ENCODE measurements at regions not wholly inside any gene's neighbourhood (a gene's known extent, or its start where the extent isn't known, plus 50 kb on each side); places are given as distances from the start of the nearest gene placed in this dataset.

GRCh38 chr12:77442633-77443032 is 377.3 kb upstream of the E2F7 start:
- no peaks in the 10 kb centered on the region for H3K79me2 ChIP-seq (ENCODE audit: low read depth)
- no peaks in the 10 kb centered on the region for H4K20me1 ChIP-seq (ENCODE audit: low read depth)
- no peaks in the 10 kb centered on the region for H3K9me3 Mint-ChIP-seq
- H3K36me3 Mint-ChIP-seq = no peaks in the 10 kb centered on the region
- H3F3A ChIP-seq (ENCODE audit: low read depth) = no peaks in the 10 kb centered on the region
- TF ChIP-seq CTCF (IDR thresholded peaks at IDR 0.05) (no peak), EZH2phosphoT487 (IDR thresholded peaks at IDR 0.05) (no peak), EZH2 (IDR thresholded peaks at IDR 0.05) (no peak)
- no peaks in the 10 kb centered on the region for H3K4me1 ChIP-seq
- H3K27me3 ChIP-seq = no peaks in the 10 kb centered on the region
- H3K27ac ChIP-seq = no peak overlapping the region
- no peak overlapping the region for H3K9ac ChIP-seq
- H3K27ac Mint-ChIP-seq = no peak overlapping the region
- H3K4me3 Mint-ChIP-seq = no peak overlapping the region
- H2AFZ ChIP-seq (replicated peaks) = no peak overlapping the region
- no peak overlapping the region for H3K4me3 ChIP-seq
- no peaks in the 10 kb centered on the region for H3K27me3 Mint-ChIP-seq (ENCODE audit: insufficient read depth, low read depth)
- H3K36me3 ChIP-seq = no peaks in the 10 kb centered on the region
- DNase-seq (ENCODE audit: low spot score) = no peak
- no peaks in the 10 kb centered on the region for H3K9me3 ChIP-seq (ENCODE audit: low read depth)
- H3K4me1 Mint-ChIP-seq = peaks cover 6% of the 10 kb centered on the region
- H3K4me2 ChIP-seq = no peak overlapping the region

- no peak for DNase-seq (ENCODE audit: low spot score)
- Mint-ChIP-seq H3K27me3 (ENCODE audit: insufficient read depth, low read depth) (no peaks in the 10 kb centered on the region), H3K27ac (no peak overlapping the region), H3K9me3 (no peaks in the 10 kb centered on the region), H3K36me3 (no peaks in the 10 kb centered on the region), H3K4me3 (no peak overlapping the region), H3K4me1 (peaks cover 6% of the 10 kb centered on the region)
- no peak overlapping the region for H2AFZ ChIP-seq (replicated peaks)
- H3K27ac ChIP-seq = no peak overlapping the region
- no peaks in the 10 kb centered on the region for H3K4me1 ChIP-seq
- no peaks in the 10 kb centered on the region for H3K36me3 ChIP-seq
- no peaks in the 10 kb centered on the region for H3K27me3 ChIP-seq
- no peak for TF ChIP-seq EZH2phosphoT487 (IDR thresholded peaks at IDR 0.05)
- TF ChIP-seq CTCF (IDR thresholded peaks at IDR 0.05) = no peak
- no peak for TF ChIP-seq EZH2 (IDR thresholded peaks at IDR 0.05)
- H3K9me3 ChIP-seq (ENCODE audit: low read depth) = no peaks in the 10 kb centered on the region
- H3K4me3 ChIP-seq = no peak overlapping the region
- no peak overlapping the region for H3K4me2 ChIP-seq
- H4K20me1 ChIP-seq (ENCODE audit: low read depth) = no peaks in the 10 kb centered on the region
- no peaks in the 10 kb centered on the region for H3K79me2 ChIP-seq (ENCODE audit: low read depth)
- H3K9ac ChIP-seq = no peak overlapping the region
- no peaks in the 10 kb centered on the region for H3F3A ChIP-seq (ENCODE audit: low read depth)
Measured at GRCh38 chr12:77439749-77440148, 374.4 kb upstream of the E2F7 start.

- H3K27me3 Mint-ChIP-seq (ENCODE audit: insufficient read depth, low read depth) = no peaks in the 10 kb centered on the region
- H3K27ac Mint-ChIP-seq = no peak overlapping the region
- H3K4me1 Mint-ChIP-seq = peaks cover 6% of the 10 kb centered on the region
- H3K9me3 Mint-ChIP-seq = no peaks in the 10 kb centered on the region
- no peak for DNase-seq (ENCODE audit: low spot score)
- H3K27ac ChIP-seq = no peak overlapping the region
- no peak overlapping the region for H3K4me3 ChIP-seq
- H3K36me3 Mint-ChIP-seq = no peaks in the 10 kb centered on the region
- H4K20me1 ChIP-seq (ENCODE audit: low read depth) = no peaks in the 10 kb centered on the region
- no peaks in the 10 kb centered on the region for H3K9me3 ChIP-seq (ENCODE audit: low read depth)
- H3K79me2 ChIP-seq (ENCODE audit: low read depth) = no peaks in the 10 kb centered on the region
- no peaks in the 10 kb centered on the region for H3K36me3 ChIP-seq
- no peak overlapping the region for H3K4me2 ChIP-seq
- H3K27me3 ChIP-seq = no peaks in the 10 kb centered on the region
- no peak overlapping the region for H2AFZ ChIP-seq (replicated peaks)
- no peak overlapping the region for H3K9ac ChIP-seq
- no peak overlapping the region for H3K4me3 Mint-ChIP-seq
- no peak for TF ChIP-seq EZH2 (IDR thresholded peaks at IDR 0.05)
- no peaks in the 10 kb centered on the region for H3K4me1 ChIP-seq
- no peaks in the 10 kb centered on the region for H3F3A ChIP-seq (ENCODE audit: low read depth)
Measured at GRCh38 chr12:77438644-77439043, 373.3 kb upstream of the E2F7 start.

- no peak overlapping the region for H3K27ac Mint-ChIP-seq
- H3K27ac ChIP-seq = no peak overlapping the region
- TF ChIP-seq EZH2 (IDR thresholded peaks at IDR 0.05) (no peak), EZH2phosphoT487 (IDR thresholded peaks at IDR 0.05) (no peak)
- H3K36me3 ChIP-seq = no peaks in the 10 kb centered on the region
- no peaks in the 10 kb centered on the region for H3K27me3 ChIP-seq
- DNase-seq (ENCODE audit: low spot score) = no peak
- no peak overlapping the region for H3K4me3 Mint-ChIP-seq
- no peaks in the 10 kb centered on the region for H3K79me2 ChIP-seq (ENCODE audit: low read depth)
- H3K9ac ChIP-seq = no peak overlapping the region
- no peak overlapping the region for H3K4me2 ChIP-seq
- H3K27me3 Mint-ChIP-seq (ENCODE audit: insufficient read depth, low read depth) = no peaks in the 10 kb centered on the region
- H3K9me3 Mint-ChIP-seq = no peaks in the 10 kb centered on the region
- H3K9me3 ChIP-seq (ENCODE audit: low read depth) = no peaks in the 10 kb centered on the region
- no peaks in the 10 kb centered on the region for H3F3A ChIP-seq (ENCODE audit: low read depth)
- peaks cover 6% of the 10 kb centered on the region for H3K4me1 Mint-ChIP-seq
- H4K20me1 ChIP-seq (ENCODE audit: low read depth) = no peaks in the 10 kb centered on the region
- no peaks in the 10 kb centered on the region for H3K4me1 ChIP-seq
- H2AFZ ChIP-seq (replicated peaks) = no peak overlapping the region
- no peak overlapping the region for H3K4me3 ChIP-seq
- H3K36me3 Mint-ChIP-seq = no peaks in the 10 kb centered on the region
Measured at GRCh38 chr12:77437206-77437605, 371.8 kb upstream of the E2F7 start.

All from neural progenitor cell (in vitro differentiated cells).